Activated T-cell treated with anti-CD3 and anti-CD28 coated beads, Interleukin-2, amount 50 U/mL, for 72 hours (primary cell): ENCODE measurements at regions not wholly inside any gene's neighbourhood (a gene's known extent, or its start where the extent isn't known, plus 50 kb on each side); places are given as distances from the start of the nearest gene placed in this dataset.

ENCODE experiments used
- ATAC-seq, 2 donors: fragments of 150-1000 bp; cut with Tn5 transposase; replicated peaks in 1 of 2; 2 replicates each; pipeline ENCODE4 v1.10.0; 2021; ENCODE audit warnings: moderate library complexity in 2 of 2, mild to moderate bottlenecking in 1 of 2
- DNase-seq, 2 donors: peaks; one replicate each; pipeline ENCODE4 v3.0.0; 2021 to 2022; ENCODE audit warnings: mixed read lengths in 1 of 2
- H3K27ac Mint-ChIP-seq: one replicate; pipeline ENCODE4 v1.8.0; 2022; ENCODE audit warnings: mild to moderate bottlenecking, moderate library complexity, mixed read lengths
- H3K27me3 Mint-ChIP-seq: one replicate; pipeline ENCODE4 v1.8.0; 2022; ENCODE audit warnings: low read depth, mixed read lengths
- H3K36me3 Mint-ChIP-seq, 2 donors: one replicate each; pipeline ENCODE4 v1.8.0; 2022; ENCODE audit warnings: mixed read lengths in 2 of 2, mild to moderate bottlenecking in 1 of 2; ENCODE audit not compliant: insufficient read depth in 2 of 2
- H3K4me1 Mint-ChIP-seq: one replicate; pipeline ENCODE4 v1.8.0; 2022; ENCODE audit warnings: low read depth, mixed read lengths
- H3K4me3 Mint-ChIP-seq, 2 donors: one replicate each; pipeline ENCODE4 v1.8.0; 2022; ENCODE audit warnings: mild to moderate bottlenecking in 2 of 2, mixed read lengths in 2 of 2, moderate library complexity in 2 of 2
- H3K9me3 Mint-ChIP-seq, 2 donors: one replicate each; pipeline ENCODE4 v1.8.0; 2022; ENCODE audit warnings: mixed read lengths in 2 of 2

- Mint-ChIP-seq H3K9me3 (no peaks in the 10 kb centered on the region), H3K4me1 (no peaks in the 10 kb centered on the region), H3K27ac (no peak overlapping the region), H3K27me3 (no peaks in the 10 kb centered on the region), H3K4me3 (no peak overlapping the region), H3K36me3 (no peaks in the 10 kb centered on the region)
- ATAC-seq, result no peak
- no peak for DNase-seq
Observed at GRCh38 chr7:47724335-47724982, 142.5 kb upstream of the TNS3 start.

- no peak overlapping the region for H3K4me3 Mint-ChIP-seq
- H3K27me3 Mint-ChIP-seq, result no peaks in the 10 kb centered on the region
- H3K36me3 Mint-ChIP-seq, result no peaks in the 10 kb centered on the region
- no peak overlapping the region for H3K27ac Mint-ChIP-seq
- DNase-seq, result no peak
- H3K4me1 Mint-ChIP-seq, result no peaks in the 10 kb centered on the region
- ATAC-seq, result no peak
- no peaks in the 10 kb centered on the region for H3K9me3 Mint-ChIP-seq
Observed at GRCh38 chr7:47722126-47722525, 140.2 kb upstream of the TNS3 start.

GRCh38 chr7:47721670-47722069, 139.8 kb upstream of the TNS3 start:
- DNase-seq, result no peak
- no peak for ATAC-seq
- H3K4me3 Mint-ChIP-seq, result no peak overlapping the region
- no peaks in the 10 kb centered on the region for H3K9me3 Mint-ChIP-seq
- H3K36me3 Mint-ChIP-seq, result no peaks in the 10 kb centered on the region
- H3K27ac Mint-ChIP-seq, result no peak overlapping the region
- H3K4me1 Mint-ChIP-seq, result no peaks in the 10 kb centered on the region
- H3K27me3 Mint-ChIP-seq, result no peaks in the 10 kb centered on the region

- Mint-ChIP-seq H3K4me1 (no peaks in the 10 kb centered on the region), H3K4me3 (no peak overlapping the region), H3K9me3 (no peaks in the 10 kb centered on the region), H3K27me3 (no peaks in the 10 kb centered on the region), H3K36me3 (no peaks in the 10 kb centered on the region), H3K27ac (no peak overlapping the region)
- no peak for ATAC-seq
- DNase-seq, result no peak
Observed at GRCh38 chr7:47720907-47721244, 139.0 kb upstream of the TNS3 start.

GRCh38 chr7:47720141-47720906, 138.4 kb upstream of the TNS3 start:
- H3K4me1 Mint-ChIP-seq, result no peaks in the 10 kb centered on the region
- H3K36me3 Mint-ChIP-seq, result no peaks in the 10 kb centered on the region
- no peaks in the 10 kb centered on the region for H3K27me3 Mint-ChIP-seq
- DNase-seq (no peak), ATAC-seq (no peak)
- no peaks in the 10 kb centered on the region for H3K9me3 Mint-ChIP-seq
- H3K27ac Mint-ChIP-seq, result no peak overlapping the region
- H3K4me3 Mint-ChIP-seq, result no peak overlapping the region

GRCh38 chr7:47719675-47720074, 137.8 kb upstream of the TNS3 start:
- Mint-ChIP-seq H3K36me3 (no peaks in the 10 kb centered on the region), H3K4me3 (no peak overlapping the region), H3K9me3 (no peaks in the 10 kb centered on the region), H3K27ac (no peak overlapping the region), H3K4me1 (no peaks in the 10 kb centered on the region), H3K27me3 (no peaks in the 10 kb centered on the region)
- ATAC-seq, result no peak
- no peak for DNase-seq

- no peak for DNase-seq
- Mint-ChIP-seq H3K27me3 (no peaks in the 10 kb centered on the region), H3K9me3 (no peaks in the 10 kb centered on the region), H3K27ac (no peak overlapping the region), H3K4me1 (no peaks in the 10 kb centered on the region), H3K4me3 (no peak overlapping the region), H3K36me3 (no peaks in the 10 kb centered on the region)
- no peak for ATAC-seq
Observed at GRCh38 chr7:47715631-47716068, 133.7 kb upstream of the TNS3 start.

GRCh38 chr7:47714669-47715607, 133.0 kb upstream of the TNS3 start:
- DNase-seq (no peak), ATAC-seq (no peak)
- H3K27me3 Mint-ChIP-seq, result no peaks in the 10 kb centered on the region
- no peak overlapping the region for H3K4me3 Mint-ChIP-seq
- no peaks in the 10 kb centered on the region for H3K9me3 Mint-ChIP-seq
- H3K4me1 Mint-ChIP-seq, result no peaks in the 10 kb centered on the region
- H3K36me3 Mint-ChIP-seq, result no peaks in the 10 kb centered on the region
- no peak overlapping the region for H3K27ac Mint-ChIP-seq

- no peak overlapping the region for H3K27ac Mint-ChIP-seq
- no peaks in the 10 kb centered on the region for H3K27me3 Mint-ChIP-seq
- H3K4me3 Mint-ChIP-seq, result no peak overlapping the region
- ATAC-seq, result no peak
- no peak for DNase-seq
- H3K9me3 Mint-ChIP-seq, result no peaks in the 10 kb centered on the region
- no peaks in the 10 kb centered on the region for H3K4me1 Mint-ChIP-seq
- no peaks in the 10 kb centered on the region for H3K36me3 Mint-ChIP-seq
Observed at GRCh38 chr7:47713595-47713994, 131.7 kb upstream of the TNS3 start.

- Mint-ChIP-seq H3K9me3 (no peaks in the 10 kb centered on the region), H3K27me3 (no peaks in the 10 kb centered on the region)
- no peak for ATAC-seq
Observed at GRCh38 chr7:47712416-47712815, 130.5 kb upstream of the TNS3 start.

GRCh38 chr7:47711776-47712175, 129.9 kb upstream of the TNS3 start:
- no peaks in the 10 kb centered on the region for H3K27me3 Mint-ChIP-seq
- no peaks in the 10 kb centered on the region for H3K9me3 Mint-ChIP-seq
- no peak overlapping the region for H3K27ac Mint-ChIP-seq
- H3K4me1 Mint-ChIP-seq, result no peaks in the 10 kb centered on the region
- no peak for ATAC-seq
- no peaks in the 10 kb centered on the region for H3K36me3 Mint-ChIP-seq
- H3K4me3 Mint-ChIP-seq, result no peak overlapping the region
- no peak for DNase-seq

More at GRCh38 chr7:47712416-47712815, 130.5 kb upstream of the TNS3 start:
- DNase-seq, result no peak
- Mint-ChIP-seq H3K4me1 (no peaks in the 10 kb centered on the region), H3K4me3 (no peak overlapping the region), H3K27ac (no peak overlapping the region), H3K36me3 (no peaks in the 10 kb centered on the region)

- no peaks in the 10 kb centered on the region for H3K27me3 Mint-ChIP-seq
- DNase-seq (no peak), ATAC-seq (no peak)
- no peaks in the 10 kb centered on the region for H3K9me3 Mint-ChIP-seq
- no peaks in the 10 kb centered on the region for H3K4me1 Mint-ChIP-seq
- H3K36me3 Mint-ChIP-seq, result no peaks in the 10 kb centered on the region
- H3K4me3 Mint-ChIP-seq, result no peak overlapping the region
- no peak overlapping the region for H3K27ac Mint-ChIP-seq
Observed at GRCh38 chr7:47710201-47710935, 128.5 kb upstream of the TNS3 start.

GRCh38 chr7:47709451-47709850, 127.5 kb upstream of the TNS3 start:
- no peak for ATAC-seq
- Mint-ChIP-seq H3K27ac (no peak overlapping the region), H3K4me1 (no peaks in the 10 kb centered on the region), H3K27me3 (no peaks in the 10 kb centered on the region), H3K4me3 (no peak overlapping the region), H3K9me3 (no peaks in the 10 kb centered on the region), H3K36me3 (no peaks in the 10 kb centered on the region)
- DNase-seq, result no peak
